Astrocyte (in vitro differentiated cells and primary cell): ENCODE measurements at regions not wholly inside any gene's neighbourhood (a gene's known extent, or its start where the extent isn't known, plus 50 kb on each side); places are given as distances from the start of the nearest gene placed in this dataset.

Experiments used
- DNase-seq: peaks from one replicate; pipeline ENCODE4 v3.0.0-alpha.2; 2010; ENCODE audit warnings: low read depth
- FAIRE-seq: peaks from 2 replicates; lab custom pipeline; 2011; peaks lifted over from hg19 to GRCh38; lab: Jason Lieb, UNC
- H2AFZ ChIP-seq: 2 replicates; pipeline ENCODE4 v1.6.0; 2012; ENCODE audit warnings: low read depth, low read length, inconsistent platforms
- H3K27ac ChIP-seq: 2 replicates; pipeline ENCODE4 v1.5.1; 2011; ENCODE audit warnings: low read depth, low read length, inconsistent platforms
- H3K27me3 ChIP-seq: 2 replicates; pipeline ENCODE4 v1.6.0; 2011; ENCODE audit warnings: low read length, inconsistent platforms; ENCODE audit not compliant: insufficient read depth
- H3K36me3 ChIP-seq: 2 replicates; pipeline ENCODE4 v1.5.1; 2011; ENCODE audit warnings: low read length, inconsistent platforms; ENCODE audit not compliant: insufficient read depth
- H3K4me1 ChIP-seq: 2 replicates; pipeline ENCODE4 v1.5.1; 2011; ENCODE audit warnings: low read length, inconsistent platforms; ENCODE audit not compliant: insufficient read depth
- H3K4me2 ChIP-seq: 2 replicates; pipeline ENCODE4 v1.6.0; 2012; ENCODE audit warnings: low read length, inconsistent platforms
- H3K4me3 ChIP-seq: 2 replicates; pipeline ENCODE4 v1.5.1; 2011; ENCODE audit warnings: low read depth, mild to moderate bottlenecking, low read length, inconsistent platforms; ENCODE audit not compliant: insufficient read depth
- H3K79me2 ChIP-seq: 2 replicates; pipeline ENCODE4 v1.6.0; 2012; ENCODE audit warnings: mild to moderate bottlenecking, low read length, inconsistent platforms; ENCODE audit not compliant: insufficient read depth
- H3K9ac ChIP-seq: 2 replicates; pipeline ENCODE4 v1.6.0; 2012; ENCODE audit warnings: mild to moderate bottlenecking, low read length, inconsistent platforms
- H3K9me3 ChIP-seq: 2 replicates; pipeline ENCODE4 v1.5.1; 2012; ENCODE audit warnings: low read depth, mild to moderate bottlenecking, low read length, inconsistent platforms; ENCODE audit not compliant: insufficient read depth
- H4K20me1 ChIP-seq: 2 replicates; pipeline ENCODE4 v1.6.0; 2012; ENCODE audit warnings: low read length, inconsistent platforms; ENCODE audit not compliant: insufficient read depth
- H3K27ac Mint-ChIP-seq: one replicate; pipeline ENCODE4 v1.8.0; 2021; ENCODE audit warnings: mild to moderate bottlenecking, mixed read lengths; ENCODE audit not compliant: unreplicated experiment
- H3K27me3 Mint-ChIP-seq: one replicate; pipeline ENCODE4 v1.8.0; 2021; ENCODE audit warnings: low read depth, mixed read lengths; ENCODE audit not compliant: unreplicated experiment
- H3K36me3 Mint-ChIP-seq: one replicate; pipeline ENCODE4 v1.8.0; 2021; ENCODE audit warnings: low read depth, mixed read lengths; ENCODE audit not compliant: unreplicated experiment
- H3K4me1 Mint-ChIP-seq: one replicate; pipeline ENCODE4 v1.8.0; 2021; ENCODE audit warnings: low read depth, mixed read lengths; ENCODE audit not compliant: unreplicated experiment
- H3K4me3 Mint-ChIP-seq: one replicate; pipeline ENCODE4 v1.8.0; 2021; ENCODE audit warnings: mild to moderate bottlenecking, moderate library complexity, mixed read lengths; ENCODE audit not compliant: unreplicated experiment
- H3K9me3 Mint-ChIP-seq: one replicate; pipeline ENCODE4 v1.8.0; 2021; ENCODE audit warnings: mild to moderate bottlenecking, mixed read lengths; ENCODE audit not compliant: unreplicated experiment
- EZH2 ChIP-seq: IDR thresholded peaks from 2 replicates; pipeline ENCODE4 v1.6.1; 2012; ENCODE audit warnings: mild to moderate bottlenecking, low read length, inconsistent platforms; ENCODE audit not compliant: insufficient read depth
- TF ChIP-seq, protein P1 (sequence below): IDR thresholded peaks from 2 replicates; pipeline ENCODE4 v1.5.1; 2011; ENCODE audit warnings: low read depth, mild to moderate bottlenecking, inconsistent platforms, low read length, moderate library complexity; ENCODE audit not compliant: insufficient read depth

DNA sequence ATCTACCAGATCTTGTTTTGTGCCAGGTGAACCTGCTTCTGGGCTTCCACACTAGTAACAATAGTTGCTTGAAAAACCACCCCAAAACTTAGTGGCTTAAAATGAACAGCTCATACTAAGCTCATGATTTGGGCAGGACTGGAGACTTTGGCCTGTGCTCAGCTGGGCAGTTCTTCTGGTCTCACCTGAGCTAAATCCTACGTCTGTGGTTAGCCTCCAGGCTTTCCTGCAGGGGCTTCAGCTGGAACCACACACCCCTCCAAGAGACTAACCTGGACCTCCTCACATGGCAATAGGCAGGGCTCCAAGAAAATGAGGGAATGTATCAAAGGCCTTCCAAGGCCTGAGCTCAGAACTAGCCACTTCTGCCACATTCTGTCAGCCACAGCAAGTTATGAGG lies 144.1 kb downstream of the CD8B2 start:
- H3K4me1 Mint-ChIP-seq = no peaks in the 10 kb centered on the region
- H3K4me2 ChIP-seq = no peak overlapping the region
- H3K9ac ChIP-seq = no peak overlapping the region
- no peaks in the 10 kb centered on the region for H3K36me3 ChIP-seq
- H3K27ac Mint-ChIP-seq = no peak overlapping the region
- no peaks in the 10 kb centered on the region for H3K27me3 ChIP-seq
- H3K36me3 Mint-ChIP-seq = no peaks in the 10 kb centered on the region
- no peaks in the 10 kb centered on the region for H3K79me2 ChIP-seq
- H3K4me3 Mint-ChIP-seq = no peak overlapping the region
- no peak overlapping the region for H3K27ac ChIP-seq
- H3K27me3 Mint-ChIP-seq = peaks cover 15% of the 10 kb centered on the region
- no peak for DNase-seq
- TF ChIP-seq EZH2 = no peak
- TF ChIP-seq, protein P1, sequence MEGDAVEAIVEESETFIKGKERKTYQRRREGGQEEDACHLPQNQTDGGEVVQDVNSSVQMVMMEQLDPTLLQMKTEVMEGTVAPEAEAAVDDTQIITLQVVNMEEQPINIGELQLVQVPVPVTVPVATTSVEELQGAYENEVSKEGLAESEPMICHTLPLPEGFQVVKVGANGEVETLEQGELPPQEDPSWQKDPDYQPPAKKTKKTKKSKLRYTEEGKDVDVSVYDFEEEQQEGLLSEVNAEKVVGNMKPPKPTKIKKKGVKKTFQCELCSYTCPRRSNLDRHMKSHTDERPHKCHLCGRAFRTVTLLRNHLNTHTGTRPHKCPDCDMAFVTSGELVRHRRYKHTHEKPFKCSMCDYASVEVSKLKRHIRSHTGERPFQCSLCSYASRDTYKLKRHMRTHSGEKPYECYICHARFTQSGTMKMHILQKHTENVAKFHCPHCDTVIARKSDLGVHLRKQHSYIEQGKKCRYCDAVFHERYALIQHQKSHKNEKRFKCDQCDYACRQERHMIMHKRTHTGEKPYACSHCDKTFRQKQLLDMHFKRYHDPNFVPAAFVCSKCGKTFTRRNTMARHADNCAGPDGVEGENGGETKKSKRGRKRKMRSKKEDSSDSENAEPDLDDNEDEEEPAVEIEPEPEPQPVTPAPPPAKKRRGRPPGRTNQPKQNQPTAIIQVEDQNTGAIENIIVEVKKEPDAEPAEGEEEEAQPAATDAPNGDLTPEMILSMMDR = no peak
- H2AFZ ChIP-seq = no peak overlapping the region
- peaks cover 10% of the 10 kb centered on the region for H3K9me3 ChIP-seq
- no peaks in the 10 kb centered on the region for H4K20me1 ChIP-seq
- no peaks in the 10 kb centered on the region for H3K4me1 ChIP-seq
- FAIRE-seq = no peak
- H3K4me3 ChIP-seq = no peak overlapping the region
- H3K9me3 Mint-ChIP-seq = peaks cover 7% of the 10 kb centered on the region

DNA sequence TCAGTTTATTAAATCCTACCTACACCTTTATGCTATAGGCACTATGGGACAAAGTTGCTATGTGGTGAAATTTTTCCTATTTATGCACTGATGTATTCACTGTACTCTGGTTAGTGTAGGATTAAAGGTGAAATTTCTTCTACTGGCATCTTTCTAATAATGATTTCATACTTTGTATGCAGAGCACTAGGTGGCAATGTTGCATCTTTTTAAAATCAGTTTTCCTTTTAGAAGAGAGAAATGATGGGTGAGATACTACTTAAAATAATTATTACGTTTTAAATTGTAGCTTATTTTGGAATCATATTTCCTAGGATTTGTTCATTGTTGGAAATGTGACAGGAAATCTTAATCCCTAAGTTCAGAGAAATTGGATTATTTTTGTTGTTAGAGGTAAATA lies 150.9 kb downstream of the CD8B2 start:
- no peaks in the 10 kb centered on the region for H3K36me3 ChIP-seq
- no peak overlapping the region for H3K9ac ChIP-seq
- no peaks in the 10 kb centered on the region for H3K79me2 ChIP-seq
- H3K4me1 ChIP-seq = no peaks in the 10 kb centered on the region
- H3K27ac ChIP-seq = no peak overlapping the region
- Mint-ChIP-seq H3K27ac (no peak overlapping the region), H3K36me3 (peaks cover 1% of the 10 kb centered on the region), H3K27me3 (peaks cover 11% of the 10 kb centered on the region), H3K4me3 (no peak overlapping the region), H3K4me1 (peaks cover 3% of the 10 kb centered on the region), H3K9me3 (no peaks in the 10 kb centered on the region)
- no peak for TF ChIP-seq EZH2
- TF ChIP-seq, protein P1 = peak; percentile 31
- H3K4me2 ChIP-seq = no peak overlapping the region
- FAIRE-seq (no peak), DNase-seq (no peak)
- no peak overlapping the region for H3K4me3 ChIP-seq
- H3K27me3 ChIP-seq = no peaks in the 10 kb centered on the region
- no peaks in the 10 kb centered on the region for H3K9me3 ChIP-seq
- no peak overlapping the region for H2AFZ ChIP-seq
- H4K20me1 ChIP-seq = no peaks in the 10 kb centered on the region

DNA sequence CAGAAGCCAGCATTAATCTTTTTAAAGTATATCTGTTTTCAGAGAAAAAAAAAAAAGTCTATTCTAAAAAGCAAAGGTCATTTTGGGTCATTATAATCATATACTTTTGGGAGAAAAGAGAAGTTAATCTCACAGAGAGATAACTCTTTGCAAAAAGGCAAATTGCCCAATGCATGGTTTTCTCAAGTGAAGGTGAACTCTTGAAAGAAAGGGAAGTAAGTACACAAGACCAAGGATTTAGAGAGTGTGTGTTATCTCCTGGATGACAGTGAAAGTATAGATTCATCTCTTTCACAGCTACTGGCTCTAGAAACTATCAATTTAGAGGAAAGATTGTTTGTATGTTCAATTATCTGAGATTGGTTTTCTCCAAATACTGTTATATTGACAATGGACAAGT lies 151.4 kb downstream of the CD8B2 start:
- FAIRE-seq (no peak), DNase-seq (no peak)
- no peak overlapping the region for H3K4me2 ChIP-seq
- H3K27me3 Mint-ChIP-seq = peaks cover 8% of the 10 kb centered on the region
- H3K36me3 ChIP-seq = no peaks in the 10 kb centered on the region
- H3K9me3 Mint-ChIP-seq = no peaks in the 10 kb centered on the region
- no peaks in the 10 kb centered on the region for H3K9me3 ChIP-seq
- no peak overlapping the region for H3K4me3 ChIP-seq
- H3K9ac ChIP-seq = no peak overlapping the region
- H4K20me1 ChIP-seq = no peaks in the 10 kb centered on the region
- no peak overlapping the region for H2AFZ ChIP-seq
- no peak overlapping the region for H3K27ac Mint-ChIP-seq
- no peaks in the 10 kb centered on the region for H3K4me1 ChIP-seq
- no peaks in the 10 kb centered on the region for H3K27me3 ChIP-seq
- H3K27ac ChIP-seq = no peak overlapping the region
- H3K36me3 Mint-ChIP-seq = peaks cover 1% of the 10 kb centered on the region
- no peak overlapping the region for H3K4me3 Mint-ChIP-seq
- H3K79me2 ChIP-seq = no peaks in the 10 kb centered on the region
- TF ChIP-seq, protein P1 = no peak
- TF ChIP-seq EZH2 = no peak
- H3K4me1 Mint-ChIP-seq = peaks cover 3% of the 10 kb centered on the region
